ENCODE measurements at regions not wholly inside any gene's neighbourhood (a gene's known extent, or its start where the extent isn't known, plus 50 kb on each side); places are given as distances from the start of the nearest gene placed in this dataset.
A peak's percentile ranks its signal among the peaks of the same experiment; 100 is the strongest.
"Not testable (repeated sequence)": the region's sequence is repeated elsewhere in the genome, so short reads cannot be mapped to it uniquely, and the experiment has no call there.

DNA sequence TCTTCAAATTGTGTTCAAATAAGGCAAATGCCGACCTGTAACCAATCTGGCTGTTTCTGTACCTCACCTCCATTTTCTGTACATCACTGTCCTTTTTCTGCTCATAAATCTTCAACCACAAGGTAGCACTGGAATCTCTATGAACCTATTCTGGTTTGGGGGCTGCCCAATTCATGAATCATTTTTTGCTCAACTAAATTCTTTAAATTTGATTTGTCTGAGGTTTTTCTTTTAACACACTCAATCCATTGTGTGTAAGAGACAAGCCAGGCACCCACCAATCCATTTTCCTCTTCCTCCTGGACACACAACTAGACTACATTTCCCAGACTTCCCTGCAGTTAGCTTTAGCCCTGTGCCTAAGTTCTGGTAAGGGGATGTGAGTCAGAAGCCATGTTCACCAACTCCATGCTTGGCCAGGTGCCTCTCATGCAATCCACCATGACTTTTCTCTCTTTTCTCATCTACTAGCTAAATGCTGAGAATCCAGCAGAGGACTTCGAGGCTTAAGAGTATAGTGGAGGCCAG, 193.2 kb upstream of the KLF3 start:
- no peak for DNase-seq

DNA sequence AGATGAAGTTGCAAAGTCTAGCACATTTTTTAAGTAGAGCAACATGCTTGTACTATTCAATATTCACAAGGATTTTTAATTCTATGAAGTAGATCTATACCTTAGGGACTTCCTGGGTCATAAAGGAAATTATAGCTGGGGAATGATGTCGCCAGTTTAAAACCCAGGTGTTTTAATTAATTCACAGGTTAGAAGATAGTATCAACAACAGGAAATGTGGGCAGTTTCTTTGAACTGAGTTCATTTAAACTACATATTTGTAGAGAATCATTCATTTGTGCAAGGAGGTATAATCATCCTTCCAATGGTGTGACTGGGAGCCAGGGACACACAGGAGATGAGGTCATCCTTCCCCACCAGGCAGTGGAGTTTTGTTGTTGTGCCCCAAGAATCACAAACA, 181.3 kb upstream of the KLF3 start:
- DNase-seq, result no peak

DNA sequence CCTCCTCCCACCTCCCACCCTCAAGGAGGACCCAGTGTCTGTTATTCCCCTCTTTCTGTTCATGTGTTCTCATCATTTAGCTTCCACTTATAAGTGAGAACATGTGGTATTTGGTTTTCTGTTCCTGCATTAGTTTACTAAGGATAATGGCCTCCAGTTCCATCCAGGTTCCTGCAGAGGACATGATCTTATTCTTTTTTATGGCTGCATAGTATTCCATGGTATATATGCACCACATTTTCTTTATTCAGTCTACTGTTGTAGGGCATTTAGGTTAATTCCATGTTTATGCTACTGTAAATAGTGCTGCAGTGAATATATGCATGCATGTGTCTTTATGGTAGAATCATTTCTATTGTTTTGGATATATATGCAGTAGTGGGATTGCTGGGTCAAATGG, 180.4 kb upstream of the KLF3 start:
- DNase-seq, result not testable (repeated sequence)

- DNase-seq, result peak; percentile 51
Observed at GRCh38 chr4:38489011-38489861, 174.8 kb upstream of the KLF3 start.

- no peak for DNase-seq
Observed at GRCh38 chr4:38489924-38490639, 173.9 kb upstream of the KLF3 start.

GRCh38 chr4:38490753-38491446, 173.1 kb upstream of the KLF3 start:
- no peak for DNase-seq

- DNase-seq, result no peak
Observed at GRCh38 chr4:38491854-38492478, 172.0 kb upstream of the KLF3 start.

DNA sequence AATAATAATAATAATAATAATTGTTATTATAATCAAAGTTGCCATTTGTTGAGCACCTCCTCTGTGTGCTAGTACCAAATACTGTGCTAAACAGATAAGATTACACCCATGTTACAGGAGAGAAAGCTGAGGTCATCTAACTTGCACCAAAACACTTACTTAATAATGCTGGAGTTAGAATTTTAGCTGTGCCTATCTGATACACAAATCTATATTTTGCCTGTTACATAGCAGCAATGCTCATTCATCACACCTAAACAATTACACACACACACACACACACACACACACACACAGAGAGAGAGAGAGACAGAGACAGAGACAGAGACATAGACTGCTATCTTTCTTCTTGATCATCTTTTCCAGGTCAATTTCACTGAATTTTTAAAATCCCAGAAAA, 170.9 kb upstream of the KLF3 start:
- DNase-seq, result no peak

DNA sequence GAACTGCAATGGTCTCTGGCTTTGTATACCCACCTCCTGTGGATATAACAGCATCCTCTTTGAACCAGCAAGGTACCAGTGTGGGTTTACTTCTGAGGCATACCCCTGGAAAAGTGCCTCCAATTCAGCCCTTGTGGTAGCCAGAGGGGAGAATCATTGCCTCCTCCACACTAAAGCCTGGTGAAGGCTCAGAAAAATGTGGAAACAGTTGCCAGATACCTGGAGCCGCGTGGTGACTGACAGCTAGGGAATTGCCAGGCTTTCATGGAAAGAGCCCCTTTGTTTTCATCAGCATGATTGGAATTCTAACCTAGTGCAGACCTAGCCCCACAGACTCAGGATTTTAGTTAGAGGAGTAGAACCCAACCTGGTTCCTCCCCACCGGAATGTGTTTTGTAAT, 168.6 kb upstream of the KLF3 start:
- no peak for DNase-seq

DNA sequence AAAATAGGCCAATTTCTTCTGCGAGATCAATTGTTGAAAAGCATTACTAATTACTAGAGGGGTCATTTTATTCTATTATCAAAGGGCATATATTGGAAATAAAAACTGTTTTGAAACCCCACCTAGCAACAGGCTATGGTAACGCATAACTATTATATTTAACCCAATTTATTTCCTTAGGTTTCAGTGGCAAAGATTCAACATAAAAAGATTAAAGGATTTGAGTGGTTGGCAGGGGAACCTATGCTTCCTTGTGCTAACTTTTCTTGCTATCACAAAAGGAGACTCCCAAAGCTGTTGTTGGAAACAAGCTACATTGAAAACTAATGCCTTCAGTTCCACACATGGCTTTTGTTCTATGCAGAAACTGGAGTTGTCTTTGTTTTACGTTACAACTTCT, 166.9 kb upstream of the KLF3 start:
- no peak for DNase-seq

DNA sequence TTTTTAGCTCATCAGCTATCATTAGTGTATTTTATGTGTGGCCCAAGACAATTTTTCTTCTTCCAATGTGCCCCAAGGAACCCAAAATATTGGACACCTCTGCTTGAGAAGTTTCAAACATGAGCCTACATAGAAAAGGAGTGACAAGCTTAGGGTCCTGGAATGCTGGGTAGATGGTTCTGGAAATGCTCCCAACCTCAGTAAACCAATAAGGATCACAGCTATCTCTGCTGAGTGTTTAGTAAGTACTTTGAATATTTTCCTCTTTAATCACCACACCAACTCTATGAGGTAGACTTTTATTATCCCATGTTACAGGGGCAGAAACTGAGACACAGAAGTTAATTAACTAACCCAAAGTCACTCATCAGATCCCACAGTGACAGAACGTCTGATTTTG, 164.9 kb upstream of the KLF3 start:
- no peak for DNase-seq

DNA sequence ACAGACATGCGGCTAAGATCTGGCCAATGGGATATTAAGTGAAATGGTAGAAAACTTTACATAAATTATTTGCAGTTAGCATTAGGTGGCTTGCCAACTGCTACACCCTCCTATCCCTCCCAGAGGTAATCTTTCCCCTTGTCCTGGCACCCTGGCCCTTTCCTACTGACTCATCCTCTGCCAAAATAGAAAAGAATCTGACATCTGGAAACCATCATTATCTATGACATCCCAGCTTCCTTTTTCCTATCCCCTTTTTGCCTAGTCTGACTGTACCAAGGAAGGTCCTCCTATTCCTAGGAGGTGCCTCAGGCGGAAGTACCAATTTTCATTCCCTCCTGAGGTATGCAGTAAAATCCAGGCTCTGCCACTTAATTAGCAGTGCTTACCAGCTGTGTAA, 163.6 kb upstream of the KLF3 start:
- DNase-seq, result no peak

- DNase-seq, result no peak
Observed at GRCh38 chr4:38501698-38502097, 162.3 kb upstream of the KLF3 start.

DNA sequence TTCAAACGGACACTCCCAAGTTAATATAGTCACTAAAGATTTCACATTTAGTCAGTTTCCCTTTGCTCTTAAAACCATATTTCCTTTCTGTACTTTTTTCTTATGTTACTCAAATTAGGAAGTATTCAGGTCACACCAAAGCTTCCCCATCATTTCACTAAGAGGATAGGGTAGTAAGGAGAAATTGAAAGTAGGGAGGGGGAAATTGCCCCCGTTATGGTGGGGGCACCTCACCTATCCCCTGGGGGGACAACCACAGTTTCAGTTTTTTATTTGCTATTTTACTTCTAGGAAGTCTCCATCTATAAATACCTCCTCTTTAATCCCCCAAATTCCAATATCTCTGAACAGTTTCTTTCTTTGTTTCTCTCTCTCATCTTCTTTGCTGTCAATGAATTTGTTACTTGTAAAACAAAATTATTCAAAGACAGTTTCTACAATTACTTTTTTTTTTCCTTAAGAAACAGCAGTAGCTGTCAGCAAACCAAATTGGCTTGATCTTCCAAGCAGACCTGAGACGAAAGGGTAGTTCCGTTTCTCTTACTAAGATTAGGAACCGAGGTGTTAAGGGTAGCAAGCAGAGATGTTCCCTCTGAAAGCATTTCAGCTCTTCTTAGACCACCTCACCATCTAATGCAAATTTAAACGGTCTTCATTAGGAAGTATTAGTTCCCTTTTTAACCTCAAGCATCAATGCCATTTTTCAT, 160.2 kb upstream of the KLF3 start:
- no peak for DNase-seq

GRCh38 chr4:38504396-38504715, 159.6 kb upstream of the KLF3 start:
- no peak for DNase-seq

- no peak for DNase-seq
Observed at GRCh38 chr4:38509551-38509950, 154.4 kb upstream of the KLF3 start.

DNA sequence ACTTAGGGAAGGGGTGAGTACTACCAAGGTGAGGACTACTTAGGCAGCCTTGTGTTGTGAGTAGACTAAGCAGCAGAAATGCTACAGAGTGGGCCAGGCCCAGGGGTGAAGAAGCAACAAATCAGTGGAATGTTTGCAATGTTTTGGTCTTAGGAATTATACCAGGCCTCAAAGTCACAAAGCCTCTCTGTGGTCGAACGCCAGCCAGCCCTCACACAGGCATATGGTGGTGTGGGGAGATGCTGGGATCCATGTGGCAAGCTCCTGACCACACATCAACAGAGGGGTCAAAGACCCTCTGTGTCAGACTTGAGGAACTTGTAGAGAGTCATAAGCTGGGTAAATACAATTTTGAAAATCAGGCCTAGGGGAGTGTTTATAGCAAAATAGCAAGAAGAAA, 153.8 kb upstream of the KLF3 start:
- no peak for DNase-seq

DNA sequence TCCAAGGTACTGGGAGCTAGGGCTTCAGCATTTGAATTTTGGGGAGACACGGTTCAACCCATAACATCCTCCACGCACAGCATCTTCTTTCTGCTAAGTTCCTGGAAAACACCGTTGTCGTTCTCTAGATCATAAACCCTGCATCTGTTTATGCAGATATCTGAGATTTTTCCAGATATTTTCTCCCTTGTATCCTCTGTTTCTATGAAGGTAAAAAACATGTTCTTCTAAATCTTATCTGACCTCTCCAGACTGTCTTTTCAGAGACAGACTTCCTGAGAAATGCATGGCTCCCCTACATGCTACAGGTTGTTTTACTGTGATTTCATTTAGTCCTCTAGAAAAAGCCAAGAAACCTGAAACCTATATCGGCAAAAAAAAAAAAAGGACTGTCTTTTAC, 152.3 kb upstream of the KLF3 start:
- no peak for DNase-seq

GRCh38 chr4:38512840-38513239, 151.2 kb upstream of the KLF3 start:
- no peak for DNase-seq

GRCh38 chr4:38514465-38515146, 149.4 kb upstream of the KLF3 start:
- no peak for DNase-seq

- DNase-seq, result no peak
Observed at GRCh38 chr4:38516190-38516589, 147.8 kb upstream of the KLF3 start.
